ENCODE measurements at regions not wholly inside any gene's neighbourhood (a gene's known extent, or its start where the extent isn't known, plus 50 kb on each side); places are given as distances from the start of the nearest gene placed in this dataset.

DNA sequence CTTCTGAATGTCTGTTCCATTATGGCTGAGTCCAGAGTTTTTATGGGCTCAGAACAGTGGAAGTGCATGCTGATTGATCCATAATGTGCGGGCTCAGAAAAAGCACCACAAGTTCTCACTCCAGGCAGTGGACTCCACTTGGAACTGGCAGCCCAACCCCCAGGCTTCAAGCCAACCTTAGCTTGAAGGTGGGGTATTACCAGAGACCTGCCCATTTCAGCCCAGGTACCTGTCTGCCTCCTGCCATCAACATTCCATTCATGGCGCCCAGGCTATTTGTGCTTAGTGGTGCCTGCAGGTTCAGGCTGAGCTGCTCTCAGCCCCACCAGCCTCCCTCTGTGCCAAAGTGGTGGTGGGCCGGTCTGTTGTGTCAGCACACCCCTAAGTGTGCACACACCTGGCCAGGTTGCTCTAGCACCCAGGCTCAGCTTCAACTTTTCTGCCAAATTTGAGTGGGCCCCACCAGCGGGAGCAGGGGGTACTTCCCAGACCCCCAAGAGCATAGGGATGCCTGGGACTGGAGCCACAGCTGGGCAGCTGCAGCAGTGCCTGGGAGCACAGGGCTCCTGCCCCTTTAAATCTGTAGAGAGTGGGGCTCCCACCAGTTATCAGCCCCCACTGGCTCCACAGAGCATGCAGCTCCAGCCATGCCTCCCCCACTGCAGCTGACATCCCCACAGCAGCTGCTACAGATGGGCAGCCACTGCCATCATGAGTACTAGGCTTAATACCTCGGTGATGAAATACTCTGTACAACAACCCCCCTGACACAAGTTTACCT lies 1025.3 kb downstream of the PCDH19 start:
- TF ChIP-seq POLR2A (IDR thresholded peaks at IDR 0.05; ENCODE audit: low read depth, low read length) (no peak), MXI1 (IDR thresholded peaks at IDR 0.05; ENCODE audit: borderline replicate concordance, low read depth, low read length) (no peak), BHLHE40 (IDR thresholded peaks at IDR 0.05; ENCODE audit: low read depth, low read length) (no peak), FOS (IDR thresholded peaks at IDR 0.05; ENCODE audit: low read depth, low read length) (no peak), RAD21 (IDR thresholded peaks at IDR 0.05; ENCODE audit: low read length) (no peak), RCOR1 (IDR thresholded peaks at IDR 0.05; ENCODE audit: insufficient replicate concordance, low read length) (no peak), CHD1 (IDR thresholded peaks at IDR 0.05; ENCODE audit: low read depth, low read length) (no peak), MAZ (IDR thresholded peaks at IDR 0.05; ENCODE audit: borderline replicate concordance, low read depth, low read length) (no peak), MAFK (IDR thresholded peaks at IDR 0.05; ENCODE audit: low read depth, low read length) (no peak)
- TF ChIP-seq, protein P1, sequence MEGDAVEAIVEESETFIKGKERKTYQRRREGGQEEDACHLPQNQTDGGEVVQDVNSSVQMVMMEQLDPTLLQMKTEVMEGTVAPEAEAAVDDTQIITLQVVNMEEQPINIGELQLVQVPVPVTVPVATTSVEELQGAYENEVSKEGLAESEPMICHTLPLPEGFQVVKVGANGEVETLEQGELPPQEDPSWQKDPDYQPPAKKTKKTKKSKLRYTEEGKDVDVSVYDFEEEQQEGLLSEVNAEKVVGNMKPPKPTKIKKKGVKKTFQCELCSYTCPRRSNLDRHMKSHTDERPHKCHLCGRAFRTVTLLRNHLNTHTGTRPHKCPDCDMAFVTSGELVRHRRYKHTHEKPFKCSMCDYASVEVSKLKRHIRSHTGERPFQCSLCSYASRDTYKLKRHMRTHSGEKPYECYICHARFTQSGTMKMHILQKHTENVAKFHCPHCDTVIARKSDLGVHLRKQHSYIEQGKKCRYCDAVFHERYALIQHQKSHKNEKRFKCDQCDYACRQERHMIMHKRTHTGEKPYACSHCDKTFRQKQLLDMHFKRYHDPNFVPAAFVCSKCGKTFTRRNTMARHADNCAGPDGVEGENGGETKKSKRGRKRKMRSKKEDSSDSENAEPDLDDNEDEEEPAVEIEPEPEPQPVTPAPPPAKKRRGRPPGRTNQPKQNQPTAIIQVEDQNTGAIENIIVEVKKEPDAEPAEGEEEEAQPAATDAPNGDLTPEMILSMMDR (conservative IDR thresholded peaks at IDR 0.05; ENCODE audit: low read depth, low read length): no peak
- TF ChIP-seq, protein P2, sequence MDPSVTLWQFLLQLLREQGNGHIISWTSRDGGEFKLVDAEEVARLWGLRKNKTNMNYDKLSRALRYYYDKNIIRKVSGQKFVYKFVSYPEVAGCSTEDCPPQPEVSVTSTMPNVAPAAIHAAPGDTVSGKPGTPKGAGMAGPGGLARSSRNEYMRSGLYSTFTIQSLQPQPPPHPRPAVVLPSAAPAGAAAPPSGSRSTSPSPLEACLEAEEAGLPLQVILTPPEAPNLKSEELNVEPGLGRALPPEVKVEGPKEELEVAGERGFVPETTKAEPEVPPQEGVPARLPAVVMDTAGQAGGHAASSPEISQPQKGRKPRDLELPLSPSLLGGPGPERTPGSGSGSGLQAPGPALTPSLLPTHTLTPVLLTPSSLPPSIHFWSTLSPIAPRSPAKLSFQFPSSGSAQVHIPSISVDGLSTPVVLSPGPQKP (IDR thresholded peaks at IDR 0.05; ENCODE audit: borderline replicate concordance, low read depth, low read length): no peak
- TF ChIP-seq, protein P3, sequence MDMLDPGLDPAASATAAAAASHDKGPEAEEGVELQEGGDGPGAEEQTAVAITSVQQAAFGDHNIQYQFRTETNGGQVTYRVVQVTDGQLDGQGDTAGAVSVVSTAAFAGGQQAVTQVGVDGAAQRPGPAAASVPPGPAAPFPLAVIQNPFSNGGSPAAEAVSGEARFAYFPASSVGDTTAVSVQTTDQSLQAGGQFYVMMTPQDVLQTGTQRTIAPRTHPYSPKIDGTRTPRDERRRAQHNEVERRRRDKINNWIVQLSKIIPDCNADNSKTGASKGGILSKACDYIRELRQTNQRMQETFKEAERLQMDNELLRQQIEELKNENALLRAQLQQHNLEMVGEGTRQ (IDR thresholded peaks at IDR 0.05; ENCODE audit: low read depth, low read length): no peak

All from IMR-90 (cell line).